NCI-H1417 (cell line): ENCODE measurements at regions not wholly inside any gene's neighbourhood (a gene's known extent, or its start where the extent isn't known, plus 50 kb on each side); places are given as distances from the start of the nearest gene placed in this dataset.
"Not testable (repeated sequence)": the region's sequence is repeated elsewhere in the genome, so short reads cannot be mapped to it uniquely, and the experiment has no call there.

ENCODE experiments used
- DNase-seq, 3 experiments: peaks; one replicate each; lab custom pipeline; 2025; lab: John Stamatoyannopoulos, UW

GRCh38 chr14:43168371-43168925 is 1338.6 kb downstream of the FSCB start:
- no peak for DNase-seq

GRCh38 chr14:43166163-43166562 is 1340.9 kb downstream of the FSCB start:
- DNase-seq: no peak

- DNase-seq: no peak
Observed at GRCh38 chr14:43165651-43166050, 1341.4 kb downstream of the FSCB start.

GRCh38 chr14:43161477-43161876 is 1345.6 kb downstream of the FSCB start:
- no peak for DNase-seq

- DNase-seq: no peak
Observed at GRCh38 chr14:43157661-43158060, 1349.4 kb downstream of the FSCB start.

- no peak for DNase-seq
Observed at GRCh38 chr14:43155924-43156323, 1351.2 kb downstream of the FSCB start.

- DNase-seq: no peak
Observed at GRCh38 chr14:43155258-43155657, 1351.8 kb downstream of the FSCB start.

- DNase-seq: peak in 1 of 3 experiments; percentile 15
Observed at GRCh38 chr14:43147485-43147884, 1359.6 kb downstream of the FSCB start.

- no peak for DNase-seq
Observed at GRCh38 chr14:43145361-43145760, 1361.7 kb downstream of the FSCB start.

- peak in 1 of 3 experiments; percentile 29 for DNase-seq
Observed at GRCh38 chr14:43143106-43143505, 1364.0 kb downstream of the FSCB start.

GRCh38 chr14:43141636-43142191 is 1365.4 kb downstream of the FSCB start:
- no peak for DNase-seq

GRCh38 chr14:43140453-43140852 is 1366.6 kb downstream of the FSCB start:
- DNase-seq: no peak

- DNase-seq: no peak
Observed at GRCh38 chr14:43135877-43136411, 1371.1 kb downstream of the FSCB start.

GRCh38 chr14:43132441-43132840 is 1374.6 kb downstream of the FSCB start:
- DNase-seq: no peak

GRCh38 chr14:43128429-43128828 is 1378.7 kb downstream of the FSCB start:
- DNase-seq: not testable (repeated sequence)

- DNase-seq: not testable (repeated sequence)
Observed at GRCh38 chr14:43127874-43128273, 1379.2 kb downstream of the FSCB start.

GRCh38 chr14:43123544-43123943 is 1383.5 kb downstream of the FSCB start:
- no peak for DNase-seq

GRCh38 chr14:43119672-43120071 is 1387.4 kb downstream of the FSCB start:
- no peak for DNase-seq

GRCh38 chr14:43116341-43116740 is 1390.7 kb downstream of the FSCB start:
- DNase-seq: no peak

- DNase-seq: no peak
Observed at GRCh38 chr14:43105305-43105704, 1401.8 kb downstream of the FSCB start.

GRCh38 chr14:43090380-43090779 is 1416.7 kb downstream of the FSCB start:
- DNase-seq: no peak

- DNase-seq: peak; percentile 19 to 84 (median 30)
Observed at GRCh38 chr14:43087666-43088065, 1419.4 kb downstream of the FSCB start.

- no peak for DNase-seq
Observed at GRCh38 chr14:43085819-43086218, 1421.3 kb downstream of the FSCB start.

- DNase-seq: not testable (repeated sequence)
Observed at GRCh38 chr14:43067372-43067771, 1439.7 kb downstream of the FSCB start.
